Stimulated activated naive CD8-positive, alpha-beta T cell treated with anti-CD3 and anti-CD28 coated beads, Interleukin-15, amount 100 ng/mL, for 72 hours (primary cell): ENCODE measurements at regions not wholly inside any gene's neighbourhood (a gene's known extent, or its start where the extent isn't known, plus 50 kb on each side); places are given as distances from the start of the nearest gene placed in this dataset.
"Not testable (repeated sequence)": the region's sequence is repeated elsewhere in the genome, so short reads cannot be mapped to it uniquely, and the experiment has no call there.

ENCODE experiments used
- ATAC-seq: fragments of 150-1000 bp; cut with Tn5 transposase; 2 replicates; pipeline ENCODE4 v1.10.0; 2021; ENCODE audit warnings: mild to moderate bottlenecking, moderate library complexity
- DNase-seq, 2 donors: peaks; one replicate each; pipeline ENCODE4 v3.0.0; 2021 to 2022
- H3K27ac Mint-ChIP-seq, 2 donors: one replicate each; pipeline ENCODE4 v1.8.0; 2022; ENCODE audit warnings: mild to moderate bottlenecking in 2 of 2, mixed read lengths in 2 of 2, moderate library complexity in 2 of 2
- H3K27me3 Mint-ChIP-seq: one replicate; pipeline ENCODE4 v1.8.0; 2022; ENCODE audit warnings: mixed read lengths
- H3K4me1 Mint-ChIP-seq: one replicate; pipeline ENCODE4 v1.8.0; 2022; ENCODE audit warnings: mild to moderate bottlenecking, mixed read lengths
- H3K4me3 Mint-ChIP-seq, 2 donors: one replicate each; pipeline ENCODE4 v1.8.0; 2022; ENCODE audit warnings: mild to moderate bottlenecking in 2 of 2, mixed read lengths in 2 of 2, moderate library complexity in 1 of 2
- H3K9me3 Mint-ChIP-seq, 2 donors: one replicate each; pipeline ENCODE4 v1.8.0; 2022; ENCODE audit warnings: mixed read lengths in 2 of 2

- H3K9me3 Mint-ChIP-seq = peaks cover 0 to 4% of the 10 kb centered on the region in 2 donors
- no peak overlapping the region for H3K27ac Mint-ChIP-seq
- H3K4me1 Mint-ChIP-seq = no peaks in the 10 kb centered on the region
- DNase-seq = no peak
- no peaks in the 10 kb centered on the region for H3K27me3 Mint-ChIP-seq
- no peak for ATAC-seq
- H3K4me3 Mint-ChIP-seq = no peak overlapping the region
Measured at GRCh38 chr2:192957425-192957824, 762.7 kb upstream of the TMEFF2 start.

GRCh38 chr2:192953116-192953515 lies 758.4 kb upstream of the TMEFF2 start:
- no peak overlapping the region for H3K4me3 Mint-ChIP-seq
- H3K27me3 Mint-ChIP-seq = no peaks in the 10 kb centered on the region
- H3K9me3 Mint-ChIP-seq = peaks cover 0 to 2% of the 10 kb centered on the region in 2 donors
- ATAC-seq (no peak), DNase-seq (no peak)
- H3K4me1 Mint-ChIP-seq = no peaks in the 10 kb centered on the region
- H3K27ac Mint-ChIP-seq = no peak overlapping the region

- ATAC-seq = no peak
- Mint-ChIP-seq H3K4me1 (no peaks in the 10 kb centered on the region), H3K27ac (no peak overlapping the region), H3K27me3 (no peaks in the 10 kb centered on the region), H3K9me3 (no peaks in the 10 kb centered on the region), H3K4me3 (no peak overlapping the region)
- DNase-seq = no peak
Measured at GRCh38 chr2:192952245-192952644, 757.5 kb upstream of the TMEFF2 start.

GRCh38 chr2:192948316-192948715 lies 753.6 kb upstream of the TMEFF2 start:
- ATAC-seq = no peak

GRCh38 chr2:192947352-192947751 lies 752.6 kb upstream of the TMEFF2 start:
- Mint-ChIP-seq H3K4me3 (no peak overlapping the region), H3K27me3 (no peaks in the 10 kb centered on the region), H3K27ac (no peak overlapping the region), H3K4me1 (no peaks in the 10 kb centered on the region), H3K9me3 (no peaks in the 10 kb centered on the region)
- ATAC-seq (no peak), DNase-seq (no peak)

More at GRCh38 chr2:192948316-192948715, 753.6 kb upstream of the TMEFF2 start:
- Mint-ChIP-seq H3K9me3 (no peaks in the 10 kb centered on the region), H3K4me1 (no peaks in the 10 kb centered on the region), H3K27me3 (no peaks in the 10 kb centered on the region), H3K4me3 (no peak overlapping the region), H3K27ac (no peak overlapping the region)
- no peak for DNase-seq

- H3K9me3 Mint-ChIP-seq = peaks cover 4 to 11% of the 10 kb centered on the region in 2 donors
- no peak for ATAC-seq
- no peak for DNase-seq
- H3K4me1 Mint-ChIP-seq = no peaks in the 10 kb centered on the region
- H3K27ac Mint-ChIP-seq = no peak overlapping the region
- no peak overlapping the region for H3K4me3 Mint-ChIP-seq
- no peaks in the 10 kb centered on the region for H3K27me3 Mint-ChIP-seq
Measured at GRCh38 chr2:192940767-192941166, 746.0 kb upstream of the TMEFF2 start.

GRCh38 chr2:192932376-192932775 lies 737.6 kb upstream of the TMEFF2 start:
- no peak for DNase-seq
- Mint-ChIP-seq H3K4me3 (no peak overlapping the region), H3K4me1 (no peaks in the 10 kb centered on the region), H3K9me3 (peaks cover 0 to 11% of the 10 kb centered on the region in 2 donors), H3K27me3 (no peaks in the 10 kb centered on the region), H3K27ac (no peak overlapping the region)
- ATAC-seq = no peak

GRCh38 chr2:192921631-192922030 lies 726.9 kb upstream of the TMEFF2 start:
- H3K27me3 Mint-ChIP-seq, H3K4me1 Mint-ChIP-seq, H3K4me3 Mint-ChIP-seq, H3K27ac Mint-ChIP-seq, DNase-seq, ATAC-seq: not testable (repeated sequence)
- H3K9me3 Mint-ChIP-seq = peaks cover 5 to 17% of the 10 kb centered on the region in 2 donors

GRCh38 chr2:192901446-192901845 lies 706.7 kb upstream of the TMEFF2 start:
- no peak overlapping the region for H3K27ac Mint-ChIP-seq
- H3K4me1 Mint-ChIP-seq = no peaks in the 10 kb centered on the region
- H3K9me3 Mint-ChIP-seq = no peaks in the 10 kb centered on the region
- H3K4me3 Mint-ChIP-seq = no peak overlapping the region
- no peak for ATAC-seq
- DNase-seq = no peak
- H3K27me3 Mint-ChIP-seq = no peaks in the 10 kb centered on the region

GRCh38 chr2:192899466-192899865 lies 704.7 kb upstream of the TMEFF2 start:
- ATAC-seq (no peak), DNase-seq (no peak)
- H3K9me3 Mint-ChIP-seq = no peaks in the 10 kb centered on the region
- H3K4me1 Mint-ChIP-seq = no peaks in the 10 kb centered on the region
- no peak overlapping the region for H3K27ac Mint-ChIP-seq
- H3K27me3 Mint-ChIP-seq = no peaks in the 10 kb centered on the region
- no peak overlapping the region for H3K4me3 Mint-ChIP-seq

- not testable (repeated sequence) for ATAC-seq, DNase-seq, H3K9me3 Mint-ChIP-seq, H3K4me3 Mint-ChIP-seq, H3K4me1 Mint-ChIP-seq, H3K27ac Mint-ChIP-seq, H3K27me3 Mint-ChIP-seq
Measured at GRCh38 chr2:192893976-192894375, 699.2 kb upstream of the TMEFF2 start.

- H3K9me3 Mint-ChIP-seq = peaks cover 0 to 7% of the 10 kb centered on the region in 2 donors
- H3K4me1 Mint-ChIP-seq = no peaks in the 10 kb centered on the region
- peaks cover 8% of the 10 kb centered on the region for H3K27me3 Mint-ChIP-seq
- no peak overlapping the region for H3K27ac Mint-ChIP-seq
- H3K4me3 Mint-ChIP-seq = no peak overlapping the region
- DNase-seq = no peak
- ATAC-seq = no peak
Measured at GRCh38 chr2:192888109-192888508, 693.4 kb upstream of the TMEFF2 start.

GRCh38 chr2:192887337-192887736 lies 692.6 kb upstream of the TMEFF2 start:
- H3K4me1 Mint-ChIP-seq = no peaks in the 10 kb centered on the region
- no peak overlapping the region for H3K27ac Mint-ChIP-seq

GRCh38 chr2:192886636-192887035 lies 691.9 kb upstream of the TMEFF2 start:
- no peak overlapping the region for H3K27ac Mint-ChIP-seq

More at GRCh38 chr2:192887337-192887736, 692.6 kb upstream of the TMEFF2 start:
- peaks cover 8% of the 10 kb centered on the region for H3K27me3 Mint-ChIP-seq
- peaks cover 0 to 7% of the 10 kb centered on the region in 2 donors for H3K9me3 Mint-ChIP-seq
- DNase-seq (no peak), ATAC-seq (no peak)
- no peak overlapping the region for H3K4me3 Mint-ChIP-seq

GRCh38 chr2:192885569-192886160 lies 690.9 kb upstream of the TMEFF2 start:
- no peak overlapping the region for H3K4me3 Mint-ChIP-seq
- H3K27ac Mint-ChIP-seq = no peak overlapping the region
- H3K27me3 Mint-ChIP-seq = peaks cover 8% of the 10 kb centered on the region
- no peaks in the 10 kb centered on the region for H3K4me1 Mint-ChIP-seq
- DNase-seq (no peak), ATAC-seq (no peak)
- peaks cover 0 to 7% of the 10 kb centered on the region in 2 donors for H3K9me3 Mint-ChIP-seq

More at GRCh38 chr2:192886636-192887035, 691.9 kb upstream of the TMEFF2 start:
- peaks cover 8% of the 10 kb centered on the region for H3K27me3 Mint-ChIP-seq
- ATAC-seq (no peak), DNase-seq (no peak)
- peaks cover 0 to 7% of the 10 kb centered on the region in 2 donors for H3K9me3 Mint-ChIP-seq
- H3K4me3 Mint-ChIP-seq = no peak overlapping the region
- H3K4me1 Mint-ChIP-seq = no peaks in the 10 kb centered on the region

- peaks cover 0 to 2% of the 10 kb centered on the region in 2 donors for H3K9me3 Mint-ChIP-seq
- ATAC-seq (no peak), DNase-seq (no peak)
- H3K27ac Mint-ChIP-seq = no peak overlapping the region
- H3K4me1 Mint-ChIP-seq = no peaks in the 10 kb centered on the region
- no peak overlapping the region for H3K4me3 Mint-ChIP-seq
- H3K27me3 Mint-ChIP-seq = no peaks in the 10 kb centered on the region
Measured at GRCh38 chr2:192877159-192877558, 682.4 kb upstream of the TMEFF2 start.

GRCh38 chr2:192876698-192877097 lies 682.0 kb upstream of the TMEFF2 start:
- no peak overlapping the region for H3K27ac Mint-ChIP-seq
- no peak for DNase-seq
- H3K9me3 Mint-ChIP-seq = peaks cover 0 to 6% of the 10 kb centered on the region in 2 donors
- ATAC-seq = no peak
- H3K4me1 Mint-ChIP-seq = no peaks in the 10 kb centered on the region
- no peaks in the 10 kb centered on the region for H3K27me3 Mint-ChIP-seq
- no peak overlapping the region for H3K4me3 Mint-ChIP-seq
